B cell (primary cell): ENCODE measurements at regions not wholly inside any gene's neighbourhood (a gene's known extent, or its start where the extent isn't known, plus 50 kb on each side); places are given as distances from the start of the nearest gene placed in this dataset.

Source experiments
- ATAC-seq: fragments of 200-7000 bp; cut with Tn5 transposase; one replicate; pipeline ENCODE4 v1.10.0; 2021; ENCODE audit warnings: low read depth, mild to moderate bottlenecking, moderate number of reproducible peaks, moderate library complexity
- CTCF ChIA-PET: fragments of 350-600 bp; sonication (Branson Sonifier 250); formaldehyde crosslinking; loops from one replicate; lab custom pipeline; 2021; ENCODE audit warnings: antibody characterized with exemption, inconsistent platforms; lab: Charles Lee
- POLR2A ChIA-PET: fragments of 350-600 bp; sonication (Branson Sonifier 250); formaldehyde crosslinking; loops from one replicate; lab custom pipeline; 2021; ENCODE audit warnings: antibody characterized with exemption; lab: Charles Lee
- DNase-seq: peaks from one replicate; pipeline ENCODE4 v3.0.0; 2013
- H2AFZ ChIP-seq: 2 replicates; pipeline ENCODE4 v1.6.1; 2012; ENCODE audit warnings: mild to moderate bottlenecking, low read depth, low read length; ENCODE audit not compliant: insufficient read depth, poor library complexity, severe bottlenecking
- H3K27ac ChIP-seq, 2 donors: 1 replicate in 1 of 2; 2 replicates in 1 of 2; pipeline ENCODE4 v1.5.1; 2012 to 2013; ENCODE audit warnings: low read length in 2 of 2, mild to moderate bottlenecking in 2 of 2, moderate library complexity in 1 of 2
- H3K27me3 ChIP-seq, 4 experiments: fragments of 200-600 bp in 1 of 4; sonication (generic) in 1 of 4; replicated peaks in 1 of 4; 1 replicate in 2 of 4; 2 replicates in 2 of 4; pipeline versions ENCODE4 v1.6.1 to v1.7.0; 2013 to 2016; ENCODE audit warnings: low read length in 3 of 4, mild to moderate bottlenecking in 2 of 4, mixed read lengths in 1 of 4, moderate library complexity in 1 of 4; ENCODE audit not compliant: insufficient read depth in 4 of 4, control insufficient read depth in 3 of 4; ENCODE audit errors: control extremely low read depth in 1 of 4
- H3K36me3 ChIP-seq, 2 experiments: replicated peaks in 1 of 2; 1 replicate in 1 of 2; 2 replicates in 1 of 2; pipeline versions ENCODE4 v1.6.1 to v1.7.1; 2013; ENCODE audit warnings: low read length in 1 of 2; ENCODE audit not compliant: insufficient read depth in 2 of 2, control insufficient read depth in 1 of 2; ENCODE audit errors: control extremely low read depth in 1 of 2, extremely low read depth in 1 of 2
- H3K4me1 ChIP-seq, 2 donors: fragments of 200-600 bp in 1 of 2; sonication (generic) in 1 of 2; 1 replicate in 1 of 2; 2 replicates in 1 of 2; pipeline versions ENCODE4 v1.5.1 to v1.6.1; 2013 to 2017; ENCODE audit warnings: low read length in 2 of 2; ENCODE audit not compliant: control insufficient read depth in 2 of 2, insufficient read depth in 2 of 2
- H3K4me2 ChIP-seq: replicated peaks from 2 replicates; pipeline ENCODE3; 2012; ENCODE audit warnings: mild to moderate bottlenecking, low read depth, low read length; ENCODE audit not compliant: poor library complexity, severe bottlenecking
- H3K4me3 ChIP-seq, 5 experiments: fragments of 200-600 bp in 1 of 5; sonication (generic) in 1 of 5; 1 replicate in 3 of 5; 2 replicates in 2 of 5; pipeline versions ENCODE4 v1.5.1 to v1.7.0; 2011 to 2016; ENCODE audit warnings: low read length in 4 of 5, mild to moderate bottlenecking in 4 of 5, low read depth in 2 of 5, control low read depth in 1 of 5, moderate library complexity in 1 of 5; ENCODE audit not compliant: insufficient read depth in 1 of 5; ENCODE audit errors: control extremely low read depth in 1 of 5, extremely low read depth in 1 of 5
- H3K79me2 ChIP-seq: fragments of 200-600 bp; sonication (generic); one replicate; pipeline ENCODE4 v1.6.0; 2016; ENCODE audit warnings: low read length; ENCODE audit not compliant: control insufficient read depth, insufficient read depth
- H3K9ac ChIP-seq: fragments of 200-600 bp; sonication (generic); 2 replicates; pipeline ENCODE4 v1.6.1; 2017; ENCODE audit warnings: mild to moderate bottlenecking, low read length, moderate library complexity
- H3K9me3 ChIP-seq, 3 donors: one replicate each; pipeline versions ENCODE4 v1.6.1 to v1.7.1; 2013; ENCODE audit warnings: low read length in 2 of 3; ENCODE audit not compliant: control insufficient read depth in 2 of 3, insufficient read depth in 1 of 3; ENCODE audit errors: control extremely low read depth in 1 of 3
- H4K20me1 ChIP-seq: 2 replicates; pipeline ENCODE4 v1.6.0; 2012; ENCODE audit warnings: mild to moderate bottlenecking, low read length; ENCODE audit not compliant: insufficient read depth, control insufficient read depth, poor library complexity, severe bottlenecking
- H3K27ac Mint-ChIP-seq: one replicate; pipeline ENCODE4 v1.8.0; 2021; ENCODE audit warnings: mixed read lengths
- H3K27me3 Mint-ChIP-seq: one replicate; pipeline ENCODE4 v1.8.0; 2021; ENCODE audit warnings: mixed read lengths
- H3K4me1 Mint-ChIP-seq: one replicate; pipeline ENCODE4 v1.8.0; 2021; ENCODE audit warnings: mixed read lengths
- H3K4me3 Mint-ChIP-seq: one replicate; pipeline ENCODE4 v1.8.0; 2021; ENCODE audit warnings: mixed read lengths
- H3K9me3 Mint-ChIP-seq: one replicate; pipeline ENCODE4 v1.8.0; 2022; ENCODE audit warnings: mixed read lengths; ENCODE audit not compliant: insufficient read depth
- CTCF ChIP-seq: fragments of 200-600 bp; IDR thresholded peaks from one replicate; pipeline ENCODE4 v1.8.0; 2022; ENCODE audit warnings: antibody characterized with exemption, mild to moderate bottlenecking
- EZH2 ChIP-seq: IDR thresholded peaks from 2 replicates; pipeline ENCODE4 v1.6.1; 2012; ENCODE audit warnings: borderline replicate concordance, low read depth, mild to moderate bottlenecking, moderate library complexity, low read length; ENCODE audit not compliant: insufficient read depth, poor library complexity, severe bottlenecking
- WGBS: methylation state at CpG from one replicate; pipeline ENCODE4 v1.1.5; 2013; ENCODE audit warnings: missing lambda C conversion rate; ENCODE audit not compliant: insufficient coverage; 5-methylcytosine and 5-hydroxymethylcytosine counted together
- intact Hi-C: fragments of 100-400 bp; cut with micrococcal nuclease; formaldehyde crosslinking; loops from one replicate; pipeline ENCODE4 v1.10.0; 2022

GRCh38 chr4:18923496-18924161, 902.1 kb upstream of the LCORL start:
- Histone ChIP-seq H3K36me3 (no peaks in the 10 kb centered on the region), H3K4me2 (no peak overlapping the region), H2AFZ (no peak overlapping the region), H4K20me1 (no peaks in the 10 kb centered on the region), H3K27ac (no peak overlapping the region), H3K9me3 (peaks cover 0 to 4% (median 1%) of the 10 kb centered on the region in 3 donors), H3K4me3 (no peak overlapping the region), H3K4me1 (no peaks in the 10 kb centered on the region), H3K79me2 (no peaks in the 10 kb centered on the region), H3K9ac (no peak overlapping the region), H3K27me3 (no peaks in the 10 kb centered on the region)
- no peak for ATAC-seq
- POLR2A ChIA-PET = no interaction called here
- WGBS = no CpG with 5 or more reads among the region's 1 CpG
- CTCF ChIA-PET = no interaction called here
- H3K9me3 Mint-ChIP-seq = no peaks in the 10 kb centered on the region
- H3K4me1 Mint-ChIP-seq = no peaks in the 10 kb centered on the region
- intact Hi-C loops = no loop called here
- TF ChIP-seq CTCF (no peak), EZH2 (no peak)
- no peaks in the 10 kb centered on the region for H3K27me3 Mint-ChIP-seq
- no peak for DNase-seq
- H3K27ac Mint-ChIP-seq = no peak overlapping the region
- no peak overlapping the region for H3K4me3 Mint-ChIP-seq

- H3K9me3 Mint-ChIP-seq = peaks cover 3% of the 10 kb centered on the region
- Histone ChIP-seq H3K9ac (no peak overlapping the region), H3K4me2 (no peak overlapping the region), H3K4me1 (no peaks in the 10 kb centered on the region), H3K27ac (no peak overlapping the region), H3K36me3 (no peaks in the 10 kb centered on the region), H3K9me3 (peaks cover 0 to 7% (median 3%) of the 10 kb centered on the region in 3 donors), H4K20me1 (no peaks in the 10 kb centered on the region), H3K27me3 (no peaks in the 10 kb centered on the region), H3K4me3 (no peak overlapping the region), H3K79me2 (no peaks in the 10 kb centered on the region), H2AFZ (no peak overlapping the region)
- H3K4me1 Mint-ChIP-seq = no peaks in the 10 kb centered on the region
- ChIA-PET CTCF (no interaction called here), POLR2A (no interaction called here)
- ATAC-seq (no peak), DNase-seq (no peak)
- no peaks in the 10 kb centered on the region for H3K27me3 Mint-ChIP-seq
- no peak for TF ChIP-seq CTCF
- no peak for TF ChIP-seq EZH2
- intact Hi-C loops = no loop called here
- H3K27ac Mint-ChIP-seq = no peak overlapping the region
- no peak overlapping the region for H3K4me3 Mint-ChIP-seq
Observed at GRCh38 chr4:18917689-18918088, 896.1 kb upstream of the LCORL start.
